Transverse colon (tissue), 4 donors: ENCODE measurements at regions not wholly inside any gene's neighbourhood (a gene's known extent, or its start where the extent isn't known, plus 50 kb on each side); places are given as distances from the start of the nearest gene placed in this dataset.

Experiments
- DNase-seq: peaks from one replicate; pipeline ENCODE4 v3.0.0-alpha.2; 2019
- H3K27ac ChIP-seq, 4 donors: fragments of 200-600 bp; sonication (generic); 2 replicates each; pipeline ENCODE4 v1.5.1; 2016 to 2018; ENCODE audit warnings: inconsistent platforms in 4 of 4
- H3K27me3 ChIP-seq: fragments of 200-600 bp; sonication (generic); 2 replicates; pipeline ENCODE4 v1.5.1; 2017; ENCODE audit warnings: inconsistent platforms
- H3K36me3 ChIP-seq, 4 donors: fragments of 200-600 bp; sonication (generic); 2 replicates each; pipeline ENCODE4 v1.5.1; 2017 to 2019; ENCODE audit warnings: inconsistent platforms in 4 of 4
- H3K4me1 ChIP-seq, 4 donors: fragments of 200-600 bp; sonication (generic); 2 replicates each; pipeline ENCODE4 v1.5.1; 2017 to 2020; ENCODE audit warnings: inconsistent platforms in 4 of 4
- H3K4me3 ChIP-seq, 4 donors: fragments of 200-600 bp; sonication (generic); 1 replicate in 1 of 4; 2 replicates in 3 of 4; pipeline versions ENCODE4 v1.5.1 to v1.6.1; 2017 to 2019; ENCODE audit warnings: inconsistent platforms in 4 of 4
- H3K9me3 ChIP-seq, 2 donors: fragments of 200-600 bp; sonication (generic); 2 replicates each; pipeline ENCODE4 v1.5.1; 2017 to 2019; ENCODE audit warnings: inconsistent platforms in 2 of 2
- EP300 ChIP-seq: sonication (generic); formaldehyde crosslinking; IDR thresholded peaks from one replicate; pipeline ENCODE4 v1.6.1; 2017; ENCODE audit warnings: antibody characterized with exemption, low read depth
- POLR2A ChIP-seq: fragments of 450-650 bp; IDR thresholded peaks from one replicate; pipeline ENCODE4 v1.6.1; 2016; ENCODE audit warnings: antibody characterized with exemption, mild to moderate bottlenecking, moderate library complexity
- POLR2AphosphoS5 ChIP-seq, 3 donors: sonication (generic); formaldehyde crosslinking; IDR thresholded peaks; one replicate each; pipeline ENCODE4 v1.6.1; 2016; ENCODE audit warnings: antibody characterized with exemption in 3 of 3
- WGBS, 2 donors: methylation state at CpG; one replicate each; pipeline ENCODE4 v1.1.5; 2018; ENCODE audit warnings: low coverage in 1 of 2; 5-methylcytosine and 5-hydroxymethylcytosine counted together
- in situ Hi-C, 4 donors: fragments of 200-750 bp; cut with MboI; loops; one replicate each; pipeline versions ENCODE4 v1.15.0 to v1.15.1; 2017; ENCODE audit warnings: low sequenced_read_pairs in 3 of 4, low pct_ligation_motif_present in 1 of 4, low pct_unique_long_range_greater_than_20kb in 1 of 4
- intact Hi-C: fragments of 100-400 bp; cut with DNase I; formaldehyde crosslinking; loops from one replicate; pipeline ENCODE4 v1.15.1; 2023; ENCODE audit warnings: low total_unique reads
- TF ChIP-seq, protein P1 (sequence below), 5 experiments: fragments of 200-600 bp in 3 of 5; fragments of 450-650 bp in 2 of 5; sonication (generic) in 3 of 5; IDR thresholded peaks; 1 replicate in 2 of 5; 2 replicates in 3 of 5; pipeline ENCODE4 v1.5.1; 2016 to 2017; ENCODE audit warnings: antibody characterized with exemption in 5 of 5, inconsistent platforms in 3 of 5, mild to moderate bottlenecking in 2 of 5, moderate library complexity in 1 of 5

DNA sequence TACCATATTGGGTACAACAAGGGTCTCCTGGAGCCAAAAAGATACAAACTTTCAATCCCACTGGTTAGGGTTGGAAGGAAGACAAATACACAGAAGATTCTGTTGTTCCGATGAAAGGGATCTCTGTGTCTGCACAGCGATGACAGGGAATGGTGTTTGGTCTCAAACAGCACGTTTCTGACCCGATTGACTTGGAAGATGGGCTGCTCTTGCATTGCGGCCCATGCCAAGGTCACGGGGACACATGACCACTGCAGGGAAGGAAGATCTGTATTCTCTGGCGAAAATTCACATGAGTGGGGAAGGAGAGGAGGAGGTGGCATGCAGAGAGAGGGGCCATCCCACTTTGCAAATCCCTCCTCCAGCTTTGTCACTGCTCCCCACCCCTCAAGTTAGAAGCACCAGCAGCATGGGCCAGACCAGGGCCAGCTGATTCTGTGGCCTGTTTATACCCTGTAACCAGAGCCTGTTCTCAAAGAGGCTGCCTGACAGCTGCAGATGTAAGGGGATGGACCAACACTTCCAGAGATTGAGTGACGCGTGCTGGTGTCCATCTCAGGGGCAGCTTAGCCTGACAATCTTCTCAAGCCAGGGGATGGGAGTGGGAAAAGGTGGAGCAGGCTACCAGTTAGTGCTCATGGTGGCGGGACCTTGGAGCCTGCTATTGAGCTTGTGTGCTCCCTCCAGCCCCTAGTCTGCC lies 57.2 kb downstream of the TNP1 start:
- Histone ChIP-seq H3K4me1 (peaks cover 0 to 12% (median 6%) of the 10 kb centered on the region in 4 donors), H3K9me3 (no peaks in the 10 kb centered on the region), H3K36me3 (no peaks in the 10 kb centered on the region), H3K27me3 (no peaks in the 10 kb centered on the region), H3K4me3 (no peak overlapping the region), H3K27ac (no peak overlapping the region)
- WGBS, 2 donors = 82 to 93% methylated on average over 3 to 10 of the region's 10 CpGs
- TF ChIP-seq, protein P1, sequence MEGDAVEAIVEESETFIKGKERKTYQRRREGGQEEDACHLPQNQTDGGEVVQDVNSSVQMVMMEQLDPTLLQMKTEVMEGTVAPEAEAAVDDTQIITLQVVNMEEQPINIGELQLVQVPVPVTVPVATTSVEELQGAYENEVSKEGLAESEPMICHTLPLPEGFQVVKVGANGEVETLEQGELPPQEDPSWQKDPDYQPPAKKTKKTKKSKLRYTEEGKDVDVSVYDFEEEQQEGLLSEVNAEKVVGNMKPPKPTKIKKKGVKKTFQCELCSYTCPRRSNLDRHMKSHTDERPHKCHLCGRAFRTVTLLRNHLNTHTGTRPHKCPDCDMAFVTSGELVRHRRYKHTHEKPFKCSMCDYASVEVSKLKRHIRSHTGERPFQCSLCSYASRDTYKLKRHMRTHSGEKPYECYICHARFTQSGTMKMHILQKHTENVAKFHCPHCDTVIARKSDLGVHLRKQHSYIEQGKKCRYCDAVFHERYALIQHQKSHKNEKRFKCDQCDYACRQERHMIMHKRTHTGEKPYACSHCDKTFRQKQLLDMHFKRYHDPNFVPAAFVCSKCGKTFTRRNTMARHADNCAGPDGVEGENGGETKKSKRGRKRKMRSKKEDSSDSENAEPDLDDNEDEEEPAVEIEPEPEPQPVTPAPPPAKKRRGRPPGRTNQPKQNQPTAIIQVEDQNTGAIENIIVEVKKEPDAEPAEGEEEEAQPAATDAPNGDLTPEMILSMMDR (IDR thresholded peaks at IDR 0.05) = no peak
- TF ChIP-seq EP300 (no peak), POLR2A (no peak), POLR2AphosphoS5 (IDR thresholded peaks at IDR 0.05) (no peak)
- no peak for DNase-seq
- in situ Hi-C loops = no loop called here
- intact Hi-C loops = no loop called here

DNA sequence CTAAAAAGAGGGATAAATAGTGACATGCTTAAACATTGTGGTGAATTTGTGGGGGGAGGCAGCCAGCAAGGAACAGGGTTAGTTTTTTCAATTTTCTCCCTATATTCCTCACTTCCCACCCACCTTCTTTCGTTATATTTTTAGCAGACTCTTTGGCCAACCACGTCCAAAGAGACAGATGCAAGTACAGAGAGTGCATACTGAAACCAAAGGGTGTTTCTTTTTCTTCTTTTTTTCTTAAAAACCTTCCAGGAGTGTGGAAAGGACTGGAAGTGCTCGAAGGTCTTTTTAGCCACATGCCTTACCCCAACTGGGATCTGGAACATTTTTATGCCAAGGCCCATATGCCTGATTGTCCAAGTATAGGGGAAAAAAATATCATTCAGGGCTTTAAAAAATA lies 59.0 kb downstream of the TNP1 start:
- peak overlapping the region; percentile 51 to 78 (median 70) for H3K27ac ChIP-seq
- no peak overlapping the region for H3K4me3 ChIP-seq
- intact Hi-C loops = no loop called here

DNA sequence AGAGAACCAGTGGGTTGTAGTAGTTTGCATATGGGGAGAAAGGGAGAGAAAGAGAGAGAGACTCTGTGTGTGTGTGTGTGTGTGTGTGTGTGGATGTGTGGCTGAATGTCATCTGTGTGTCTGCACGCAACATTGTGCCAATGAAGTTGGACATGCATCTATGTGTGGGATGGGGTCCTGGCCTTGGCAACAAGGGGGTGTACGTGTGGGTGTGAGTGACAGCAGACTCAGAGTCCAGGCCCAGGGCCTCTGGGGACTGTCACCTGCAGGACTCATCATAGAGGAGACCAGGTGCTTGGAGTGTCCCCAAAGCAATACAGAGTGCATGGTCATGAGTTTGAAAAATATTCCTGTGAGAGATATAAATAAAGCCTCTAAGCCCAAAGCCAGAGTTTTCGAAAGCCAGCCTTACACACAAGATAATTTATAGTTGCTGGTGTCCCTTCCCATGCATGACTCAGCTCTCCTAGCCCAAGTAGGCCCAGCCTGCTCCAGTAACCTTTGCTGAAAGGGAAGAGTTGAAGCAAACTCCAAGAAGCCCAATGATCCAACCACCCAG lies 59.9 kb downstream of the TNP1 start:
- Histone ChIP-seq H3K4me1 (peaks cover 0 to 12% (median 6%) of the 10 kb centered on the region in 4 donors), H3K36me3 (no peaks in the 10 kb centered on the region), H3K4me3 (no peak overlapping the region), H3K27ac (peak overlapping the region; percentile 51 to 78 (median 70)), H3K9me3 (no peaks in the 10 kb centered on the region), H3K27me3 (no peaks in the 10 kb centered on the region)
- WGBS, 2 donors = 86% methylated on average over 3 of the region's 3 CpGs; no CpG with 5 or more reads in 1 of the 2 donors
- in situ Hi-C loops = no loop called here
- DNase-seq = peak; percentile 17
- TF ChIP-seq EP300 = no peak
- peak; percentile 19 to 37 (median 30) for TF ChIP-seq POLR2AphosphoS5 (IDR thresholded peaks at IDR 0.05)
- intact Hi-C loops = no loop called here

More for the DNA sequence above, 59.0 kb downstream of the TNP1 start:
- TF ChIP-seq POLR2AphosphoS5 (IDR thresholded peaks at IDR 0.05) = no peak
- TF ChIP-seq EP300 = no peak
- TF ChIP-seq POLR2A = no peak
- TF ChIP-seq, protein P1 (IDR thresholded peaks at IDR 0.05) = no peak
- Histone ChIP-seq H3K36me3 (no peaks in the 10 kb centered on the region), H3K27me3 (no peaks in the 10 kb centered on the region), H3K9me3 (no peaks in the 10 kb centered on the region), H3K4me1 (peaks cover 0 to 12% (median 6%) of the 10 kb centered on the region in 4 donors)
- WGBS, 2 donors = 37 to 38% methylated on average over 3 of the region's 3 CpGs
- in situ Hi-C loops = no loop called here
- DNase-seq = no peak

DNA sequence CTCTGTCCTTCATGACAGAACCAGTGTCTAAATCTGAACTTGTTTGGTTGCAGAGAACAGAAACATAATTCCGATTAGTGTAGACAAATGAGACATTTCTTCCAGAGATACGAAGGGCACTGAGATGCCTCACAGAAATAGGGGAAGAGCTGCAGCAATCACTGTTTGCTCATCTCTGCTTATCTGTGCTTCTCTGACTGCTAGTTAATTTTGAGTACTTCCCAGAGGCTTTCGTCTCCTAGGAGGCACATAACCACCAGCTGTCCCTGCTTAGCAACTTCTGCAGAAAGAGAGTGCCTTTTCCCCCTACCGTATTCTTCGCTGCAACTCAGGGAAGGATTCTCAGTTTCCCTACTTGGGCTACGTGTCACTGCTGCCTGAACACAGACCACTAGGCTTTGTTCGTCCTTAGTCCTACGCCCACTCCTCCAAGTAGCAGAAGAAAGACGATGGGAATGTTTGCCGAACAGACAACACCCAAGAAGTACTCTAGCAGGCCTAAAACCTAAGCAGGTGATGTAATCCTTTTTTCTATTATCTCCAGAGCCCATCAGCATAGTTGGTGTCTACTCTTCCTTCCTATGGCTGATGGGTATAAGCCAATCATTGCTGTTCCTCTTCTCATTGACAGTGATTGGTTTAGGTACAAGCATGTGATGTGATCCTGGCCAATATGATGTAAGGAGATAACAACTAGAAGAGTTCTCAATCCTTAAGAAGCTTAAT lies 63.6 kb downstream of the TNP1 start:
- Histone ChIP-seq H3K9me3 (no peaks in the 10 kb centered on the region), H3K4me3 (no peak overlapping the region), H3K4me1 (peaks cover 6 to 17% (median 12%) of the 10 kb centered on the region in 4 donors), H3K36me3 (no peaks in the 10 kb centered on the region), H3K27ac (no peak overlapping the region), H3K27me3 (no peaks in the 10 kb centered on the region)
- intact Hi-C loops = no loop called here
- TF ChIP-seq EP300 = no peak
- TF ChIP-seq POLR2A = no peak
- TF ChIP-seq POLR2AphosphoS5 (IDR thresholded peaks at IDR 0.05) = no peak
- TF ChIP-seq, protein P1 (IDR thresholded peaks at IDR 0.05) = no peak
- DNase-seq = no peak
- in situ Hi-C loops = no loop called here
- 68 to 94% methylated on average over 8 to 10 of the region's 10 CpGs for WGBS, 2 donors
